ENCODE measurements at regions not wholly inside any gene's neighbourhood (a gene's known extent, or its start where the extent isn't known, plus 50 kb on each side); places are given as distances from the start of the nearest gene placed in this dataset.

GRCh38 chr5:74272024-74272775 is 368.3 kb downstream of the ENC1 start:
- DNase-seq (ENCODE audit: low read depth) (peak; percentile 60), FAIRE-seq (no peak)
- H3K36me3 ChIP-seq (ENCODE audit: control insufficient read depth, insufficient read depth, low read length), result no peaks in the 10 kb centered on the region
- no peak for TF ChIP-seq CTCF (IDR thresholded peaks at IDR 0.05; ENCODE audit: insufficient read depth, low read length, severe bottlenecking)
- H3K27me3 ChIP-seq (ENCODE audit: control insufficient read depth, insufficient read depth, low read length), result no peaks in the 10 kb centered on the region
- no peak overlapping the region for H3K4me3 ChIP-seq (ENCODE audit: low read depth, low read length)

- Histone ChIP-seq H3K27me3 (ENCODE audit: control insufficient read depth, insufficient read depth, low read length) (no peaks in the 10 kb centered on the region), H3K4me3 (ENCODE audit: low read depth, low read length) (no peak overlapping the region), H3K36me3 (ENCODE audit: control insufficient read depth, insufficient read depth, low read length) (no peaks in the 10 kb centered on the region)
- no peak for FAIRE-seq
- no peak for DNase-seq (ENCODE audit: low read depth)
- TF ChIP-seq CTCF (IDR thresholded peaks at IDR 0.05; ENCODE audit: insufficient read depth, low read length, severe bottlenecking), result no peak
These were observed 372.2 kb downstream of the ENC1 start for GRCh38 chr5:74268297-74268696.

- Histone ChIP-seq H3K27me3 (ENCODE audit: control insufficient read depth, insufficient read depth, low read length) (no peaks in the 10 kb centered on the region), H3K36me3 (ENCODE audit: control insufficient read depth, insufficient read depth, low read length) (no peaks in the 10 kb centered on the region), H3K4me3 (ENCODE audit: low read depth, low read length) (no peak overlapping the region)
- TF ChIP-seq CTCF (IDR thresholded peaks at IDR 0.05; ENCODE audit: insufficient read depth, low read length, severe bottlenecking), result no peak
- DNase-seq (ENCODE audit: low read depth), result no peak
- FAIRE-seq, result no peak
These were observed 373.7 kb downstream of the ENC1 start for GRCh38 chr5:74266836-74267235.

GRCh38 chr5:74266132-74266531 is 374.4 kb downstream of the ENC1 start:
- no peaks in the 10 kb centered on the region for H3K36me3 ChIP-seq (ENCODE audit: control insufficient read depth, insufficient read depth, low read length)
- DNase-seq (ENCODE audit: low read depth) (no peak), FAIRE-seq (no peak)
- no peaks in the 10 kb centered on the region for H3K27me3 ChIP-seq (ENCODE audit: control insufficient read depth, insufficient read depth, low read length)
- no peak for TF ChIP-seq CTCF (IDR thresholded peaks at IDR 0.05; ENCODE audit: insufficient read depth, low read length, severe bottlenecking)
- no peak overlapping the region for H3K4me3 ChIP-seq (ENCODE audit: low read depth, low read length)

GRCh38 chr5:74262544-74263207 is 377.9 kb downstream of the ENC1 start:
- Histone ChIP-seq H3K4me3 (ENCODE audit: low read depth, low read length) (no peak overlapping the region), H3K36me3 (ENCODE audit: control insufficient read depth, insufficient read depth, low read length) (no peaks in the 10 kb centered on the region), H3K27me3 (ENCODE audit: control insufficient read depth, insufficient read depth, low read length) (no peaks in the 10 kb centered on the region)
- FAIRE-seq (no peak), DNase-seq (ENCODE audit: low read depth) (peak; percentile 25)
- TF ChIP-seq CTCF (IDR thresholded peaks at IDR 0.05; ENCODE audit: insufficient read depth, low read length, severe bottlenecking), result no peak

All from bronchial epithelial cell (primary cell).